GM12892 (cell line): ENCODE measurements at regions not wholly inside any gene's neighbourhood (a gene's known extent, or its start where the extent isn't known, plus 50 kb on each side); places are given as distances from the start of the nearest gene placed in this dataset.

ENCODE experiments used
- POLR2AphosphoS5 ChIP-seq: IDR thresholded peaks from 2 replicates; pipeline ENCODE4 v1.6.1; 2011; ENCODE audit warnings: low read depth, low read length, control low read depth
- TAF1 ChIP-seq: IDR thresholded peaks from 2 replicates; pipeline ENCODE4 v1.6.1; 2011; ENCODE audit warnings: low read depth, mild to moderate bottlenecking, control low read depth, low read length, borderline replicate concordance

GRCh38 chr11:71304045-71304444, 51.7 kb upstream of the SHANK2 start:
- TF ChIP-seq POLR2AphosphoS5 (no peak), TAF1 (no peak)
